Progenitor cell of endocrine pancreas (in vitro differentiated cells): ENCODE measurements at regions not wholly inside any gene's neighbourhood (a gene's known extent, or its start where the extent isn't known, plus 50 kb on each side); places are given as distances from the start of the nearest gene placed in this dataset.

Experiments used
- DNase-seq: peaks from one replicate; pipeline ENCODE4 v3.0.0; 2021; ENCODE audit warnings: low spot score; ENCODE audit not compliant: unreplicated experiment
- H3K27ac Mint-ChIP-seq: 2 replicates; pipeline ENCODE4 v1.8.0; 2021; ENCODE audit warnings: mild to moderate bottlenecking, moderate library complexity, mixed read lengths
- H3K27me3 Mint-ChIP-seq: 2 replicates; pipeline ENCODE4 v1.8.0; 2021; ENCODE audit warnings: mixed read lengths
- H3K36me3 Mint-ChIP-seq: 2 replicates; pipeline ENCODE4 v1.8.0; 2022; ENCODE audit warnings: mixed read lengths; ENCODE audit not compliant: insufficient read depth
- H3K4me1 Mint-ChIP-seq: 2 replicates; pipeline ENCODE4 v1.8.0; 2021; ENCODE audit warnings: low read depth, mixed read lengths
- H3K4me3 Mint-ChIP-seq: 2 replicates; pipeline ENCODE4 v1.8.0; 2021; ENCODE audit warnings: low read depth, mild to moderate bottlenecking, moderate library complexity, mixed read lengths
- H3K9me3 Mint-ChIP-seq: 2 replicates; pipeline ENCODE4 v1.8.0; 2021; ENCODE audit warnings: low read depth, mixed read lengths
- CTCF ChIP-seq: fragments of 200-600 bp; sonication (generic); IDR thresholded peaks from one replicate; pipeline ENCODE4 v1.5.0; 2021; ENCODE audit warnings: antibody characterized with exemption, mild to moderate bottlenecking; ENCODE audit not compliant: unreplicated experiment

- Mint-ChIP-seq H3K27me3 (peaks cover 14% of the 10 kb centered on the region), H3K36me3 (no peaks in the 10 kb centered on the region), H3K9me3 (no peaks in the 10 kb centered on the region), H3K27ac (no peak overlapping the region), H3K4me1 (peaks cover 3% of the 10 kb centered on the region), H3K4me3 (no peak overlapping the region)
- no peak for TF ChIP-seq CTCF
- no peak for DNase-seq
Measured at GRCh38 chr22:49540084-49540912, 287.4 kb downstream of the BRD1 start.

- TF ChIP-seq CTCF: no peak
- peaks cover 3% of the 10 kb centered on the region for H3K4me1 Mint-ChIP-seq
- H3K27me3 Mint-ChIP-seq: peaks cover 23% of the 10 kb centered on the region
- no peak for DNase-seq
- H3K36me3 Mint-ChIP-seq: no peaks in the 10 kb centered on the region
- no peak overlapping the region for H3K27ac Mint-ChIP-seq
- H3K9me3 Mint-ChIP-seq: no peaks in the 10 kb centered on the region
- H3K4me3 Mint-ChIP-seq: no peak overlapping the region
Measured at GRCh38 chr22:49538006-49538405, 289.7 kb downstream of the BRD1 start.

- Mint-ChIP-seq H3K9me3 (no peaks in the 10 kb centered on the region), H3K4me3 (no peak overlapping the region), H3K27ac (peak overlapping the region; percentile 47), H3K4me1 (peaks cover 3% of the 10 kb centered on the region), H3K36me3 (no peaks in the 10 kb centered on the region), H3K27me3 (peaks cover 23% of the 10 kb centered on the region)
- DNase-seq: no peak
- TF ChIP-seq CTCF: no peak
Measured at GRCh38 chr22:49536571-49537131, 291.0 kb downstream of the BRD1 start.

GRCh38 chr22:49535527-49536125, 292.0 kb downstream of the BRD1 start:
- Mint-ChIP-seq H3K4me3 (no peak overlapping the region), H3K27ac (no peak overlapping the region), H3K9me3 (no peaks in the 10 kb centered on the region), H3K36me3 (no peaks in the 10 kb centered on the region), H3K4me1 (peaks cover 3% of the 10 kb centered on the region), H3K27me3 (peaks cover 23% of the 10 kb centered on the region)
- no peak for DNase-seq
- no peak for TF ChIP-seq CTCF

GRCh38 chr22:49535126-49535525, 292.5 kb downstream of the BRD1 start:
- Mint-ChIP-seq H3K4me3 (no peak overlapping the region), H3K27me3 (peaks cover 23% of the 10 kb centered on the region), H3K27ac (no peak overlapping the region), H3K9me3 (no peaks in the 10 kb centered on the region), H3K36me3 (no peaks in the 10 kb centered on the region), H3K4me1 (peaks cover 3% of the 10 kb centered on the region)
- no peak for TF ChIP-seq CTCF
- DNase-seq: no peak
